ENCODE measurements at regions not wholly inside any gene's neighbourhood (a gene's known extent, or its start where the extent isn't known, plus 50 kb on each side); places are given as distances from the start of the nearest gene placed in this dataset.

- no peak for TF ChIP-seq CTCF (IDR thresholded peaks at IDR 0.05; ENCODE audit: low read depth, low read length, missing control alignments)
- no peak for DNase-seq (ENCODE audit: extremely low read depth, low read depth)
- H3K4me3 ChIP-seq (replicated peaks; ENCODE audit: low read depth, low read length), result no peak overlapping the region
Measured at GRCh38 chr2:47999512-47999911, 93.2 kb upstream of the FBXO11 start.

- no peak overlapping the region for H3K4me3 ChIP-seq (replicated peaks; ENCODE audit: low read depth, low read length)
- TF ChIP-seq CTCF (IDR thresholded peaks at IDR 0.05; ENCODE audit: low read depth, low read length, missing control alignments), result no peak
- no peak for DNase-seq (ENCODE audit: extremely low read depth, low read depth)
Measured at GRCh38 chr2:48001498-48001897, 95.2 kb upstream of the FBXO11 start.

GRCh38 chr2:48006094-48006493 lies 99.8 kb upstream of the FBXO11 start:
- no peak for TF ChIP-seq CTCF (IDR thresholded peaks at IDR 0.05; ENCODE audit: low read depth, low read length, missing control alignments)
- no peak for DNase-seq (ENCODE audit: extremely low read depth, low read depth)
- no peak overlapping the region for H3K4me3 ChIP-seq (replicated peaks; ENCODE audit: low read depth, low read length)

- TF ChIP-seq CTCF (IDR thresholded peaks at IDR 0.05; ENCODE audit: low read depth, low read length, missing control alignments), result no peak
- no peak for DNase-seq (ENCODE audit: extremely low read depth, low read depth)
- no peak overlapping the region for H3K4me3 ChIP-seq (replicated peaks; ENCODE audit: low read depth, low read length)
Measured at GRCh38 chr2:48007699-48008268, 101.5 kb upstream of the FBXO11 start.

- no peak for DNase-seq (ENCODE audit: extremely low read depth, low read depth)
- TF ChIP-seq CTCF (IDR thresholded peaks at IDR 0.05; ENCODE audit: low read depth, low read length, missing control alignments), result no peak
- H3K4me3 ChIP-seq (replicated peaks; ENCODE audit: low read depth, low read length), result no peak overlapping the region
Measured at GRCh38 chr2:48009256-48009655, 103.0 kb upstream of the FBXO11 start.

- H3K4me3 ChIP-seq (replicated peaks; ENCODE audit: low read depth, low read length), result no peak overlapping the region
- no peak for TF ChIP-seq CTCF (IDR thresholded peaks at IDR 0.05; ENCODE audit: low read depth, low read length, missing control alignments)
- DNase-seq (ENCODE audit: extremely low read depth, low read depth), result no peak
Measured at GRCh38 chr2:48015421-48015820, 109.1 kb upstream of the FBXO11 start.

Measured in HFF-Myc (cell line).